ENCODE measurements at regions not wholly inside any gene's neighbourhood (a gene's known extent, or its start where the extent isn't known, plus 50 kb on each side); places are given as distances from the start of the nearest gene placed in this dataset.

DNA sequence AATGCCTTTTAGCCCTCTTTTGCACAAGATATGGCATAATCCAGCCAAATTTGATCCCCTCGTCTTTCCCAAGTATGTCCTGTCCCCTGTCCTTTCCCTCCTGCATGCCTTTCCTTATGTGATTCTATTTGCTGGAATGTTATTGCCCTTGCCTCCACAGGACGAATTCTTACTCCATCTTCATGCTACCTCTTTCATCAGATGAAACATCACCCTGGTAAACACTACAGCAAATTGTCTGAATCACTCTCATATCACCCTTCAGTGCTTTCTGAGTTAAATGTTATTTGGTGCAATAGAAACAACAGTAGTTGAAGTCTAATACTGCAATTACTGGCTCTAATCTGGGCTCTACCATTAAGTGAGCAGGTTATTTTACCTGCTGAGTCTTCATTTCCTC, 52.2 kb upstream of the FAT1 start:
- TF ChIP-seq CTCF (IDR thresholded peaks at IDR 0.05) (no peak), EP300 (IDR thresholded peaks at IDR 0.05; ENCODE audit: low read depth) (no peak), POLR2AphosphoS5 (IDR thresholded peaks at IDR 0.05) (no peak), POLR2A (IDR thresholded peaks at IDR 0.05) (no peak)
- Histone ChIP-seq H3K36me3 (no peaks in the 10 kb centered on the region), H3K27ac (no peak overlapping the region), H3K27me3 (no peaks in the 10 kb centered on the region), H3K4me1 (no peaks in the 10 kb centered on the region), H3K9me3 (no peaks in the 10 kb centered on the region), H3K4me3 (no peak overlapping the region)
- intact Hi-C loops (cut with DNase I; ENCODE audit: low total_unique reads) (no loop called here), in situ Hi-C loops (cut with MboI; ENCODE audit: low pct_ligation_motif_present in 1 of 4, low pct_unique_long_range_greater_than_20kb in 1 of 4, low sequenced_read_pairs in 3 of 4) (no loop called here)
- DNase-seq, result no peak
- WGBS, 2 donors (ENCODE audit: low coverage in 1 of 2), result 75 to 81% methylated on average over 1 to 2 of the region's 2 CpGs

GRCh38 chr4:186778134-186778533, 54.5 kb upstream of the FAT1 start:
- Histone ChIP-seq H3K4me1 (no peaks in the 10 kb centered on the region), H3K27me3 (no peaks in the 10 kb centered on the region), H3K36me3 (no peaks in the 10 kb centered on the region), H3K27ac (no peak overlapping the region), H3K9me3 (no peaks in the 10 kb centered on the region), H3K4me3 (no peak overlapping the region)
- no peak for DNase-seq
- in situ Hi-C loops (cut with MboI; ENCODE audit: low pct_ligation_motif_present in 1 of 4, low pct_unique_long_range_greater_than_20kb in 1 of 4, low sequenced_read_pairs in 3 of 4), result no loop called here
- WGBS, 2 donors (ENCODE audit: low coverage in 1 of 2), result 93 to 94% methylated on average over 4 to 7 of the region's 7 CpGs
- intact Hi-C loops (cut with DNase I; ENCODE audit: low total_unique reads), result no loop called here
- TF ChIP-seq CTCF (IDR thresholded peaks at IDR 0.05) (no peak), POLR2A (IDR thresholded peaks at IDR 0.05) (no peak), POLR2AphosphoS5 (IDR thresholded peaks at IDR 0.05) (no peak), EP300 (IDR thresholded peaks at IDR 0.05; ENCODE audit: low read depth) (no peak)

GRCh38 chr4:186780291-186781031, 56.8 kb upstream of the FAT1 start:
- Histone ChIP-seq H3K27ac (no peak overlapping the region), H3K27me3 (no peaks in the 10 kb centered on the region), H3K36me3 (no peaks in the 10 kb centered on the region), H3K9me3 (no peaks in the 10 kb centered on the region), H3K4me3 (no peak overlapping the region), H3K4me1 (no peaks in the 10 kb centered on the region)
- TF ChIP-seq POLR2A (IDR thresholded peaks at IDR 0.05), result no peak
- TF ChIP-seq POLR2AphosphoS5 (IDR thresholded peaks at IDR 0.05), result no peak
- TF ChIP-seq CTCF (IDR thresholded peaks at IDR 0.05), result no peak
- no peak for TF ChIP-seq EP300 (IDR thresholded peaks at IDR 0.05; ENCODE audit: low read depth)
- in situ Hi-C loops (cut with MboI; ENCODE audit: low pct_ligation_motif_present in 1 of 4, low pct_unique_long_range_greater_than_20kb in 1 of 4, low sequenced_read_pairs in 3 of 4), result no loop called here
- DNase-seq, result no peak
- 43 to 67% methylated on average over 1 to 4 of the region's 4 CpGs for WGBS, 2 donors (ENCODE audit: low coverage in 1 of 2)
- intact Hi-C loops (cut with DNase I; ENCODE audit: low total_unique reads), result no loop called here

- TF ChIP-seq EP300 (IDR thresholded peaks at IDR 0.05; ENCODE audit: low read depth) (no peak), POLR2AphosphoS5 (IDR thresholded peaks at IDR 0.05) (no peak), CTCF (IDR thresholded peaks at IDR 0.05) (no peak), POLR2A (IDR thresholded peaks at IDR 0.05) (no peak)
- 56 to 67% methylated on average over 5 to 6 of the region's 6 CpGs for WGBS, 2 donors (ENCODE audit: low coverage in 1 of 2)
- no peak for DNase-seq
Observed at GRCh38 chr4:186781032-186781917, 57.6 kb upstream of the FAT1 start.

More at GRCh38 chr4:186781032-186781917, 57.6 kb upstream of the FAT1 start:
- no peaks in the 10 kb centered on the region for H3K4me1 ChIP-seq
- no peak overlapping the region for H3K4me3 ChIP-seq
- intact Hi-C loops (cut with DNase I; ENCODE audit: low total_unique reads) (no loop called here), in situ Hi-C loops (cut with MboI; ENCODE audit: low pct_ligation_motif_present in 1 of 4, low pct_unique_long_range_greater_than_20kb in 1 of 4, low sequenced_read_pairs in 3 of 4) (no loop called here)
- no peaks in the 10 kb centered on the region for H3K9me3 ChIP-seq
- H3K27ac ChIP-seq, result no peak overlapping the region
- H3K36me3 ChIP-seq, result no peaks in the 10 kb centered on the region
- H3K27me3 ChIP-seq, result no peaks in the 10 kb centered on the region

Measured in transverse colon (tissue), 4 donors.